ENCODE measurements at regions not wholly inside any gene's neighbourhood (a gene's known extent, or its start where the extent isn't known, plus 50 kb on each side); places are given as distances from the start of the nearest gene placed in this dataset.

- TF ChIP-seq ZNF687 (CRISPR knock-in tag; IDR thresholded peaks at IDR 0.05) (no peak), ZNF350 (CRISPR knock-in tag; IDR thresholded peaks at IDR 0.05; ENCODE audit: borderline replicate concordance, low read depth) (no peak), ZKSCAN5 (CRISPR knock-in tag; IDR thresholded peaks at IDR 0.05) (no peak)
- TF ChIP-seq, protein P1, sequence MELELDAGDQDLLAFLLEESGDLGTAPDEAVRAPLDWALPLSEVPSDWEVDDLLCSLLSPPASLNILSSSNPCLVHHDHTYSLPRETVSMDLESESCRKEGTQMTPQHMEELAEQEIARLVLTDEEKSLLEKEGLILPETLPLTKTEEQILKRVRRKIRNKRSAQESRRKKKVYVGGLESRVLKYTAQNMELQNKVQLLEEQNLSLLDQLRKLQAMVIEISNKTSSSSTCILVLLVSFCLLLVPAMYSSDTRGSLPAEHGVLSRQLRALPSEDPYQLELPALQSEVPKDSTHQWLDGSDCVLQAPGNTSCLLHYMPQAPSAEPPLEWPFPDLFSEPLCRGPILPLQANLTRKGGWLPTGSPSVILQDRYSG (CRISPR knock-in tag; IDR thresholded peaks at IDR 0.05) = no peak
- TF ChIP-seq, protein P2, sequence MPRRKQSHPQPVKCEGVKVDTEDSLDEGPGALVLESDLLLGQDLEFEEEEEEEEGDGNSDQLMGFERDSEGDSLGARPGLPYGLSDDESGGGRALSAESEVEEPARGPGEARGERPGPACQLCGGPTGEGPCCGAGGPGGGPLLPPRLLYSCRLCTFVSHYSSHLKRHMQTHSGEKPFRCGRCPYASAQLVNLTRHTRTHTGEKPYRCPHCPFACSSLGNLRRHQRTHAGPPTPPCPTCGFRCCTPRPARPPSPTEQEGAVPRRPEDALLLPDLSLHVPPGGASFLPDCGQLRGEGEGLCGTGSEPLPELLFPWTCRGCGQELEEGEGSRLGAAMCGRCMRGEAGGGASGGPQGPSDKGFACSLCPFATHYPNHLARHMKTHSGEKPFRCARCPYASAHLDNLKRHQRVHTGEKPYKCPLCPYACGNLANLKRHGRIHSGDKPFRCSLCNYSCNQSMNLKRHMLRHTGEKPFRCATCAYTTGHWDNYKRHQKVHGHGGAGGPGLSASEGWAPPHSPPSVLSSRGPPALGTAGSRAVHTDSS (CRISPR knock-in tag; conservative IDR thresholded peaks at IDR 0.05) = no peak
These were observed 150.0 kb upstream of the SPACA1 start (continued) for GRCh38 chr6:87897663-87898062.

- intact Hi-C loops (cut with micrococcal nuclease; ENCODE audit: unreplicated experiment) (no loop called here), in situ Hi-C loops (cut with HindIII; ENCODE audit: extremely low pct_ligation_motif_present, low pct_unique_long_range_greater_than_20kb) (no loop called here)
- DNase-seq (ENCODE audit: low spot score) (no peak), ATAC-seq (no peak), FAIRE-seq (no peak)
- no peaks in the 10 kb centered on the region for H3K36me3 ChIP-seq (replicated peaks in 1 of 2; ENCODE audit: control insufficient read depth in 1 of 2, insufficient read depth in 2 of 2, low read length in 2 of 2)
- no peaks in the 10 kb centered on the region for H3K27me3 ChIP-seq (ENCODE audit: control insufficient read depth in 1 of 2, insufficient read depth in 2 of 2, low read length in 2 of 2)
- no TSS peak for BruUV-seq (replicated peaks)
- ChIA-PET POLR2A (no interaction called here), CTCF (ENCODE audit: low intra/inter-chr PET ratio, low total read pairs) (no interaction called here)
- H3K79me2 ChIP-seq (ENCODE audit: insufficient read depth, low read length) = no peaks in the 10 kb centered on the region
- TF ChIP-seq ZUFSP (CRISPR knock-in tag; IDR thresholded peaks at IDR 0.05; ENCODE audit: borderline replicate concordance) (no peak), CHCHD3 (CRISPR knock-in tag; IDR thresholded peaks at IDR 0.05) (no peak), MED13 (CRISPR knock-in tag; IDR thresholded peaks at IDR 0.05) (no peak)
- H3K9me3 ChIP-seq (ENCODE audit: low read length) = no peaks in the 10 kb centered on the region
- no peak overlapping the region for H3K4me3 ChIP-seq (replicated peaks in 1 of 3; ENCODE audit: insufficient read depth in 1 of 3, low read depth in 2 of 3, low read length in 3 of 3)
- no peak overlapping the region for H3K27ac ChIP-seq (ENCODE audit: extremely low read length, insufficient read depth, low read length)
- no peak overlapping the region for H3K9ac ChIP-seq (ENCODE audit: insufficient read depth, low read depth, low read length)
- no peaks in the 10 kb centered on the region for H4K20me1 ChIP-seq (ENCODE audit: insufficient read depth, low read length)
- H2AFZ ChIP-seq (ENCODE audit: low read length) = no peak overlapping the region
- H3K4me1 ChIP-seq (ENCODE audit: insufficient read depth, low read length) = peaks cover 34% of the 10 kb centered on the region
- H3K4me2 ChIP-seq (ENCODE audit: low read depth, low read length) = no peak overlapping the region
These were observed 150.6 kb upstream of the SPACA1 start for GRCh38 chr6:87897013-87897412.
